NT2/D1 (cell line): ENCODE measurements at regions not wholly inside any gene's neighbourhood (a gene's known extent, or its start where the extent isn't known, plus 50 kb on each side); places are given as distances from the start of the nearest gene placed in this dataset.

Experiments
- YY1 ChIP-seq: IDR thresholded peaks from 2 replicates; pipeline ENCODE4 v1.6.1; 2011; ENCODE audit not compliant: insufficient read length, insufficient read depth
- ZNF274 ChIP-seq: IDR thresholded peaks from 2 replicates; pipeline ENCODE4 v1.6.1; 2011; ENCODE audit warnings: mild to moderate bottlenecking, low read depth, low read length

GRCh38 chr5:39780347-39780746 is 355.6 kb upstream of the DAB2 start:
- TF ChIP-seq ZNF274 (no peak), YY1 (no peak)
